ENCODE measurements at regions not wholly inside any gene's neighbourhood (a gene's known extent, or its start where the extent isn't known, plus 50 kb on each side); places are given as distances from the start of the nearest gene placed in this dataset.
"Not testable (repeated sequence)": the region's sequence is repeated elsewhere in the genome, so short reads cannot be mapped to it uniquely, and the experiment has no call there.

- DNase-seq (ENCODE audit: low read depth) = no peak
- no peak overlapping the region for H3K4me3 ChIP-seq (ENCODE audit: low read depth, low read length)
- no peak for TF ChIP-seq CTCF (conservative IDR thresholded peaks at IDR 0.05; ENCODE audit: low read depth, low read length)
These were observed 226.6 kb upstream of the INTU start for GRCh38 chr4:127406187-127406586.

- H3K4me3 ChIP-seq (ENCODE audit: low read depth, low read length); DNase-seq (ENCODE audit: low read depth): not testable (repeated sequence)
These were observed 225.2 kb upstream of the INTU start for GRCh38 chr4:127407572-127407971.

GRCh38 chr4:127410201-127410600 lies 222.6 kb upstream of the INTU start:
- no peak overlapping the region for H3K4me3 ChIP-seq (ENCODE audit: low read depth, low read length)
- no peak for DNase-seq (ENCODE audit: low read depth)
- no peak for TF ChIP-seq CTCF (conservative IDR thresholded peaks at IDR 0.05; ENCODE audit: low read depth, low read length)

GRCh38 chr4:127410644-127411043 lies 222.1 kb upstream of the INTU start:
- H3K4me3 ChIP-seq (ENCODE audit: low read depth, low read length) = no peak overlapping the region
- no peak for DNase-seq (ENCODE audit: low read depth)
- TF ChIP-seq CTCF (conservative IDR thresholded peaks at IDR 0.05; ENCODE audit: low read depth, low read length) = no peak

GRCh38 chr4:127414951-127415606 lies 217.7 kb upstream of the INTU start:
- no peak for TF ChIP-seq CTCF (conservative IDR thresholded peaks at IDR 0.05; ENCODE audit: low read depth, low read length)
- no peak overlapping the region for H3K4me3 ChIP-seq (ENCODE audit: low read depth, low read length)

GRCh38 chr4:127416115-127416514 lies 216.6 kb upstream of the INTU start:
- TF ChIP-seq CTCF (conservative IDR thresholded peaks at IDR 0.05; ENCODE audit: low read depth, low read length) = no peak
- no peak overlapping the region for H3K4me3 ChIP-seq (ENCODE audit: low read depth, low read length)
- no peak for DNase-seq (ENCODE audit: low read depth)

More at GRCh38 chr4:127414951-127415606, 217.7 kb upstream of the INTU start:
- no peak for DNase-seq (ENCODE audit: low read depth)

GRCh38 chr4:127417885-127418535 lies 214.7 kb upstream of the INTU start:
- no peak for DNase-seq (ENCODE audit: low read depth)
- TF ChIP-seq CTCF (conservative IDR thresholded peaks at IDR 0.05; ENCODE audit: low read depth, low read length) = no peak
- no peak overlapping the region for H3K4me3 ChIP-seq (ENCODE audit: low read depth, low read length)
